ENCODE measurements at regions not wholly inside any gene's neighbourhood (a gene's known extent, or its start where the extent isn't known, plus 50 kb on each side); places are given as distances from the start of the nearest gene placed in this dataset.

- no peaks in the 10 kb centered on the region for H3K79me1 ChIP-seq (ENCODE audit: low read depth in 1 of 2, low read length in 2 of 2)
- H3K23ac ChIP-seq (ENCODE audit: low read depth, low read length), result no peak overlapping the region
- peak overlapping the region; percentile 87 for H2AFZ ChIP-seq (replicated peaks; ENCODE audit: low read length, poor library complexity)
- H3K9me3 ChIP-seq (ENCODE audit: control insufficient read depth, insufficient read depth, low read length), result no peaks in the 10 kb centered on the region; the same call in 1 of the 2 replicates
- ChIA-PET CTCF (interaction anchor here (0.7 to 1.4 kb wide), 2 partner anchors 187 to 193 kb away, joined by 4 to 7 read pairs; no protein-coding TSS in a partner anchor), POLR2A (ENCODE audit: unreplicated experiment) (no interaction called here)
- no peak overlapping the region for H2BK15ac ChIP-seq (ENCODE audit: low read depth, low read length)
- in situ Hi-C loops (cut with MboI; ENCODE audit: low sequenced_read_pairs) (no loop called here), dilution Hi-C loops (cut with HindIII; ENCODE audit: low sequenced_read_pairs, unreplicated experiment) (no loop called here), intact Hi-C loops (cut with micrococcal nuclease) (no loop called here)
- H2BK5ac ChIP-seq (ENCODE audit: low read depth, low read length, poor library complexity, severe bottlenecking), result no peak overlapping the region
- H4K8ac ChIP-seq (ENCODE audit: low read depth in 2 of 2, low read length in 2 of 2), result no peak overlapping the region
- no peak overlapping the region for H3K14ac ChIP-seq (replicated peaks; ENCODE audit: low read depth, low read length)
- H3K27me3 ChIP-seq (ENCODE audit: control insufficient read depth, insufficient read depth, low read length), result peaks cover 7% of the 10 kb centered on the region
- H3K4ac ChIP-seq (ENCODE audit: low read depth, low read length), result no peak overlapping the region
- peak; percentile 24; the same call in 1 of the 2 replicates for ATAC-seq (ENCODE audit: low read depth)
- peaks cover 3% of the 10 kb centered on the region; the same call in 1 of the 2 replicates for H3K4me1 ChIP-seq (ENCODE audit: control insufficient read depth, insufficient read depth, low read length)
- H3K4me3 ChIP-seq (ENCODE audit: insufficient read depth, low read depth, low read length), result peak overlapping the region; percentile 24
- TF ChIP-seq FOS (IDR thresholded peaks at IDR 0.05; ENCODE audit: low read depth, low read length) (no peak), CTCF (conservative IDR thresholded peaks at IDR 0.05; ENCODE audit: low read depth, low read length) (peak; percentile 49), SMC3 (IDR thresholded peaks at IDR 0.05; ENCODE audit: low read depth, low read length) (peak; percentile 8; the same call in 1 of the 2 replicates), RAD21 (IDR thresholded peaks at IDR 0.05; ENCODE audit: low read length) (peak; percentile 40), CEBPB (IDR thresholded peaks at IDR 0.05; ENCODE audit: low read depth, low read length) (no peak), RFX5 (IDR thresholded peaks at IDR 0.05; ENCODE audit: low read depth, low read length) (no peak), MAZ (IDR thresholded peaks at IDR 0.05; ENCODE audit: borderline replicate concordance, low read depth, low read length) (no peak), BHLHE40 (IDR thresholded peaks at IDR 0.05; ENCODE audit: low read depth, low read length) (no peak), MAFK (IDR thresholded peaks at IDR 0.05; ENCODE audit: low read depth, low read length) (no peak), USF2 (IDR thresholded peaks at IDR 0.05; ENCODE audit: low read depth, low read length) (no peak), NFE2L2 (IDR thresholded peaks at IDR 0.05; ENCODE audit: low read depth, low read length) (no peak), ELK1 (IDR thresholded peaks at IDR 0.05; ENCODE audit: borderline replicate concordance, low read depth, low read length) (no peak), CHD1 (IDR thresholded peaks at IDR 0.05; ENCODE audit: low read depth, low read length) (no peak)
- DNase-seq, result no peak
- peak overlapping the region; percentile 84 for H3K4me2 ChIP-seq (ENCODE audit: low read depth, low read length)
- H2BK120ac ChIP-seq (ENCODE audit: low read depth, low read length), result no peak overlapping the region
- H3K36me3 ChIP-seq (ENCODE audit: control insufficient read depth, insufficient read depth, low read length), result no peaks in the 10 kb centered on the region
- no peak overlapping the region for H4K5ac ChIP-seq (ENCODE audit: low read depth, low read length)
- H2AK9ac ChIP-seq (replicated peaks; ENCODE audit: low read depth, low read length, poor library complexity), result no peak overlapping the region
- 5% methylated on average over 10 of the region's 49 CpGs; no CpG with 5 or more reads in 1 of the 2 experiments for WGBS, 2 experiments (ENCODE audit: extremely low coverage in 2 of 2, insufficient read length in 1 of 2)
- no peak overlapping the region for H3K18ac ChIP-seq (ENCODE audit: low read depth, low read length)
- no peak overlapping the region for H2AK5ac ChIP-seq (ENCODE audit: low read depth, low read length)
- no peak overlapping the region for H3K27ac ChIP-seq (ENCODE audit: insufficient read depth, low read length)
- no peak overlapping the region for H2BK20ac ChIP-seq (ENCODE audit: low read depth, low read length)
- BruUV-seq (replicated peaks), result no TSS peak
- H3K56ac ChIP-seq (ENCODE audit: extremely low read depth, insufficient read depth, low read length), result no peak overlapping the region
- H4K20me1 ChIP-seq (ENCODE audit: insufficient read depth, low read length), result no peaks in the 10 kb centered on the region
- no peak overlapping the region for H3K9ac ChIP-seq (ENCODE audit: low read depth, low read length)
- no peaks in the 10 kb centered on the region for H3K9me1 ChIP-seq (ENCODE audit: insufficient read depth, low read length)
- no peak overlapping the region for H4K91ac ChIP-seq (ENCODE audit: insufficient read depth, low read depth, low read length)
Observed at GRCh38 chr6:13873288-13874190, 51.2 kb upstream of the RNF182 start.
